HUDEP-2 (cell line): ENCODE measurements at regions not wholly inside any gene's neighbourhood (a gene's known extent, or its start where the extent isn't known, plus 50 kb on each side); places are given as distances from the start of the nearest gene placed in this dataset.

Source experiments
- DNase-seq, 76 experiments: peaks; one replicate each; lab custom pipeline; 2025; ENCODE audit not compliant: unreplicated experiment in 76 of 76; lab: John Stamatoyannopoulos, UW

GRCh38 chr5:86330736-86331135 is 287.0 kb upstream of the COX7C start:
- DNase-seq, result no peak

DNA sequence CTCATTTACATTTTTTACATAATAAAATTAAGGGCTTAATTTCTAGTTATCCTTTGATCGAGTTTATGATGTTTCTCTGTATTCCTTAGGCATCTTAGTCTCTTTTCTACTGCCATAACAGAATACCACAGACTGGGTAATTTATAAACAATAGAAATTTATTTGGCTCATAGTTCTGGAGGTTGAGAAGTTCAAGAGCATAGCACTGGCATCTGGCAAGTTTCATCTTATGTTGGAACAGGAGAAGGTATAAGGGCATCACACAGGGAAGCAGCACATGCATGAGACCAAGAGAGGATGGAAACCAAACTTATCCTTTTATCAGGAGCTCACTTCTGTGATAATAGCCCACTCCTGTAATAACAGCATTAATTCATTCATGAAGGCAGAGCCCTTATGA is 284.9 kb upstream of the COX7C start:
- DNase-seq, result no peak

DNA sequence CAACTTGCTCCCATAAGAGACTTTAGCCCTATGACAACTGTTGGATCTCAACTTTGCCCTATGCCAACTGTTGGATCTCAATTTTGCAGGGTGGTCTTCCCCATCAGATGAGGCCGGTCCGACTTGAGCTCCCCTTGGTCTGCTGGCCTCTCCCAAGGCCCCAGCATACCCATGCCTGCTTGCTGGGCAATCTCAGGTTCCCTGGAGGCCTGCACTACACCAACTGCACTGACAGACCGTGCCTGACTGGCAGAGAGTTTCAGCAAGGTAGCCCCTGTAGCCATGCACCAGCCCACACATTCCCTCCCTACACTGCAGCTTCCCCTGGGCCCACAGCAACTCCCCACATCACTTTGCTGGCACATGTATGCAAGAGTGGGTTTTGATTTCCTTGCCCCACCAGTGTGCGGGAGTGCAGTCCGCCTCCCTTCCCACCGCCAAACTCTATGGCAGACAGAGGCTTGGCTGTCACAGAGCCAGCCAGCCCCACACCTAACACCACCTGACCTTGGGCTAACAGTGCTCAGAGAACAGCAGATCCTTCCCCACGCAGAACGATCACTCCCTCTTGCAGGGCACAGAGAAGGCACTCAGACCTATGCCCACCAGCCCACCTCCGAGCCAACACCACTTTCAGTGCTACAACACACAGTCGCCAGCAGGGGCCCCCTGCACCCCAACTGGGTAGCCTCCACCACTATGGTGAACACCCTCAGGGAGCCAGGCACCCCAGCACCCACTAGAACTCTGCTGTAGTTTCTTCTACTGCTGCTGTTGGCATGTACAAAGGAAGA is 279.9 kb upstream of the COX7C start:
- peak in 4 of 76 experiments; percentile 2 to 4 (median 4) for DNase-seq

DNA sequence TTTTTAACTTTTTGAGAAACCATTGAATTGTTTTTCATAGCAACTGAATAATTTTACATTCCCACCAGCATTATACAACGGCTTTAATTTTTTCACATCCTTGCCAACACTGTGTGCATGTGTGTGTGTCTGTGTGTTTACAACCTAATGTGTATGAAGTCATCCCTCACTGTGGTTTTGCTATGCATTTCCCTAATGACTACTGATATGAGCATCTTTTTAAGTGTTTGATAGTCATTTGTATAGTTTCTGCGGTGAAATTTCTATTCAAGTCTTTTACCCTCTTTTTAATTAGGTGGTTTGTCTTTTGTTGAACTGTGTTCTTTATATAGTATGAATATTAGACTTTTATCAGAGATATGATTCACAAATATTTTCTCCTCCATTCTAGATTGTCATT is 263.1 kb upstream of the COX7C start:
- DNase-seq, result no peak

DNA sequence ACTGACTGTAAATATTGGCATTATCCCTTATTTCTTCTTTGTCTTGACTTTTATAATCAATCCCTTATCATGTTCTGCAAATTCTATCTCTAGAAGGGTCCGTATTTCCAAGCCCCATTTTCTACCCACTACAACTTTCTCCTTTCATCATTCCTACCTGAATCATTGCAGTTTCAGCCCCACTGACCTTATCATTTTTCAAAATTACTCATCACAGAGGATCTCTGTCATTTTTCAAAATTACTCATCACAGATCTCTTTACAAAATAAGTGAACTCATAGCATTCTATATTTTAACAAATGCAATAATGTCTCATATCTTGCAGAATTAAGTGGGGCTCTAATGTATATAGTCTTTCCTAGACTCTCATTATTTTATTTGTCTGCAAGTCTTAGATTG is 256.9 kb upstream of the COX7C start:
- DNase-seq, result no peak

- no peak for DNase-seq
Observed at GRCh38 chr5:86371061-86371460, 246.7 kb upstream of the COX7C start.

- no peak for DNase-seq
Observed at GRCh38 chr5:86374611-86375010, 243.1 kb upstream of the COX7C start.

DNA sequence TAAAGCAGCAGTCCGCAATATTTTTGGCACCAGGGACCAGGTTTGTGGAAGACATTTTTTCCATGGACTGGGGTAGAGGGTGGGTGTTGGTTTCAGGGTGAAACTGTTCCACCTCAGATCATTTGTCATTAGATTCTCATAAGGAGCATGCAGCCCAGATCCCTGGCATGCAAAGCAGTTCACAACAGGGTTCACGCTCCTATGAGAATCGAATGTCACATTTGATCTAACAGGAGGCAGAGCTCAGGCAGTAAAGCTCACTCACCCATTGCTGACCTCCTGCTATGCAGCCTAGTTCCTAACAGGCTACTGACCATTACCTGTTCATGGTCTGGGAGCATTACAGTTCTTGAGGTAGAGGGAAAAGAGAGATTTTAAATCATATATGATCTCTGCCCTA is 241.5 kb upstream of the COX7C start:
- no peak for DNase-seq

DNA sequence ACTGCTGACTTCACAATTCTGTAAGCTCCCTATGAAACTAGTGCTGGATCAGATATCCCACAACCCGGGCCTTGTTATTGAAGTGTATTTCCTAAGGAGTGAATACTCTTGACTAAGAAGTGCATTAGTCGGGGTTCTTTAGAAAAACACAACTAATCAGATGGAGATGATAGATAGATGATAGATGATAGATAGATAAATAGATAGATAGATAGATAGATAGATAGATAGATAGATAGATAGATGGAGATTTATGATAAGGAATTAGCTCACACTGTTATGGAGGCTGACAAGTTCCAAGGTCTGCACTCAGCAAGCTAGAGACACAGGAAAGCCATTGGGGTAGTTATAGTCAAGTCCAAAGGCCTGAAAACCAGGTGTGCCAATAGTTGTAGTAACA is 214.6 kb upstream of the COX7C start:
- no peak for DNase-seq

- no peak for DNase-seq
Observed at GRCh38 chr5:86404256-86404655, 213.5 kb upstream of the COX7C start.

- no peak for DNase-seq
Observed at GRCh38 chr5:86407711-86408110, 210.0 kb upstream of the COX7C start.

DNA sequence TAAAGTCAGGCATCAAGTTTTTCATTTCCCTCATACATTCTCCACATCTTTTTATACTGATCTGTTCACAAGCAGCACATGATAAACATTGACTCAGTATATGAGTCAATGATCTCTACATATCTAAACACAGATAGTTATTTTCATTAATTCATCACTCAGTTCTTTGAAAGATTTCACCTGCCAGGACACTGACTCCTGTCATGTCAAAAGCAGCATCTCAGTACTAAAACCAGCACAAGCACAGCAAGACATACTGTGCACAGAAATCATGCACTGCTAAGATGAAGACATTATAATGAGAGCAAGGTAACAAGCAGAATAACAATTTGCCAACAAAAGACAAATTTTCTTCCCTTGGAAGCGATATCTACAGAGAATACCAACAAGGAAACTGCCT is 206.1 kb upstream of the COX7C start:
- DNase-seq, result no peak

GRCh38 chr5:86427158-86427557 is 190.6 kb upstream of the COX7C start:
- no peak for DNase-seq

- DNase-seq, result no peak
Observed at GRCh38 chr5:86439593-86440110, 178.1 kb upstream of the COX7C start.

DNA sequence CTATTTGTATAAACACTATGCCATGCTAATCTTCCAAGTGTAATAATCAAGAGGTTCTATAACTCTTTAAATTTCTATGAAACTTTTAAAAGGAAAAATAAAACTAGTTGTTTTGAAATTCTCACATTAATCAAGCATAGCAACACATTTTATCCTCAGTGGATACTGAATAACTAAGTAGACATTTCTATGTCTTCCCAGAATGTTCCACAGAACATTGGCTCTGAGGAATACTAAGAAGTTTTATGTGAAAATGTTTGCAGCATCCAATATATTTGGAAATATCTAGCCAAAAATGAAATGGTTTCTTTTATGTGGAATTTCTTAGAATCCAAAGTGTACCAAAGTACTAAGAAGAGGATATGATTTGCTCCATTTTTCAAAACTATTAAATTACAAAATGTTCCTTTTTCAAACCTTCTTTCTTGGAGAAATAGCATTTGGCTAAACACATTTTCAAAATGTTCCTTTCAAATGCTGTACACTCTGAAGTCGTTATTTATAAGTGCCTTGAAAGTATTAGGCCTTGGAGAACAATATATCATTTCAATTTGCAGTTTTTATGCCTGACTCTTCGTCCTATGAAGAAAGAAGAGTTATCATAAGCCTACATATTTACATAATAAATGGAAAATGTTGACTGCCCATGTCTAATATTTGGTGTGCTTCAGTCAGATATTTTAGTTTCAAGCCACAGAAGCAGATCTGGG is 175.6 kb upstream of the COX7C start:
- no peak for DNase-seq

DNA sequence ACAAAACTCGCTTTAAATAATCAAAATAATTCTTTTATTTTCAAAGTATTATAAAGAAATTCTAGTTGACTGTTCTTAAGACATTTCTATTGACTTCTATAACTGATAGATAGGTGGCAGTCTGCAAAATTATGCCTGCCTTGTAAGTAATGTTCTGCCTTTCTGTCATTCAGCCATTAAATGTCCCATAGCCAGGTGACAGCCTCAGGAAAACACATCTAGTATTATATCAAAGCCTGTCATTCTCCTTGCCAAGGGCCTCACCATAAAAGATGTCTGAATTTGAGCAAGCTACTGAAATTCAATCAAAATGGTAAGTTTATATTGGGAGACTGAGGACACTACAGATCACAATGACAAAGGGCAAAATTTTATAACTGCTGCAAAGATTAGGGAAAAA is 170.4 kb upstream of the COX7C start:
- no peak for DNase-seq

DNA sequence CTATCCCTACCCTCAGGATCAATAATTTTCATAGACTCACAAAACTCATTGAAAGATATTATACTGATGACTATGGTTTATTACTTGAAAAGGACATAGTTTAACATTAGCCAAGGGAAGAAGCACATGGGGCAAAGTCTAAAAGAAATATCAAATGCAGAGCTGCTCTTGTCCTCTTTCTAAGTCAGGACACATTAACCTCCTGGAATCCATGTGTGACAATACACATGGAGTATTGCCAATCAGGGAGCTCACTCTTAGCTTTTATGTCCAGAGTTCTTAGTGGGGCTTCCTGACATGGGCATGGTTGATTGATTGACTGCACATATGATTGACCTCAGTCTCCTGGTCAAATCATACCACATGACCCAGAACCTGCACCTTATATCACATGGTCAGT is 165.5 kb upstream of the COX7C start:
- DNase-seq, result no peak

GRCh38 chr5:86460519-86460918 is 157.2 kb upstream of the COX7C start:
- no peak for DNase-seq

- no peak for DNase-seq
Observed at GRCh38 chr5:86461169-86461956, 156.4 kb upstream of the COX7C start.

GRCh38 chr5:86463339-86463738 is 154.4 kb upstream of the COX7C start:
- DNase-seq, result peak in 29 of 76 experiments; percentile 1 to 47 (median 8)
